GM13976 (cell line): ENCODE measurements at regions not wholly inside any gene's neighbourhood (a gene's known extent, or its start where the extent isn't known, plus 50 kb on each side); places are given as distances from the start of the nearest gene placed in this dataset.

Experiments used
- DNase-seq: peaks from one replicate; pipeline ENCODE4 v3.0.0; 2012; ENCODE audit warnings: low spot score
- CTCF ChIP-seq: IDR thresholded peaks from 2 replicates; pipeline ENCODE4 v1.5.1; 2012; ENCODE audit warnings: borderline replicate concordance, mild to moderate bottlenecking; ENCODE audit not compliant: insufficient read depth; ENCODE audit errors: extremely low read depth, missing control alignments, control extremely low read depth
- in situ Hi-C: fragments of 300-500 bp; cut with MboI; formaldehyde crosslinking; loops from one replicate; pipeline ENCODE4 v1.12.0; 2022; ENCODE audit warnings: low sequenced_read_pairs, mixed read lengths, inconsistent platforms; ENCODE audit not compliant: unreplicated experiment

- DNase-seq: no peak
- in situ Hi-C loops: no loop called here
- no peak for TF ChIP-seq CTCF
These were observed 80.2 kb downstream of the C6orf118 start for GRCh38 chr6:165229216-165229615.

- in situ Hi-C loops: no loop called here
- no peak for TF ChIP-seq CTCF
- DNase-seq: no peak
These were observed 81.6 kb downstream of the C6orf118 start for GRCh38 chr6:165227644-165228329.

GRCh38 chr6:165223736-165224135 is 85.7 kb downstream of the C6orf118 start:
- in situ Hi-C loops: no loop called here
- no peak for TF ChIP-seq CTCF
- DNase-seq: no peak

GRCh38 chr6:165223101-165223500 is 86.3 kb downstream of the C6orf118 start:
- in situ Hi-C loops: no loop called here
- no peak for DNase-seq
- no peak for TF ChIP-seq CTCF

- in situ Hi-C loops: no loop called here
- DNase-seq: no peak
- TF ChIP-seq CTCF: no peak
These were observed 86.9 kb downstream of the C6orf118 start for GRCh38 chr6:165222315-165223025.

GRCh38 chr6:165220045-165220444 is 89.4 kb downstream of the C6orf118 start:
- TF ChIP-seq CTCF: no peak
- no peak for DNase-seq
- in situ Hi-C loops: no loop called here
